ENCODE measurements at regions not wholly inside any gene's neighbourhood (a gene's known extent, or its start where the extent isn't known, plus 50 kb on each side); places are given as distances from the start of the nearest gene placed in this dataset.
"Not testable (repeated sequence)": the region's sequence is repeated elsewhere in the genome, so short reads cannot be mapped to it uniquely, and the experiment has no call there.

- H4K91ac ChIP-seq (ENCODE audit: insufficient read length, low read depth, low read length); H2BK12ac ChIP-seq (ENCODE audit: insufficient read length, low read depth, low read length); H3K56ac ChIP-seq (ENCODE audit: insufficient read length, low read depth, low read length); H3K4me2 ChIP-seq (ENCODE audit: insufficient read depth, insufficient read length, low read length); H4K8ac ChIP-seq (replicated peaks; ENCODE audit: insufficient read length, low read depth, low read length); DNase-seq; H3K4ac ChIP-seq (ENCODE audit: low read depth, low read length); H2BK20ac ChIP-seq (ENCODE audit: low read depth, low read length, poor library complexity, severe bottlenecking); H3K18ac ChIP-seq (ENCODE audit: insufficient read length, low read depth, low read length); H4K5ac ChIP-seq (ENCODE audit: insufficient read length, low read depth, low read length); H3K79me2 ChIP-seq (ENCODE audit: insufficient read depth, low read length); H2AFZ ChIP-seq (ENCODE audit: low read length); H3K4me1 Mint-ChIP-seq; H3K9me3 Mint-ChIP-seq; H3K14ac ChIP-seq (ENCODE audit: insufficient read depth, low read length); H3K23ac ChIP-seq (ENCODE audit: insufficient read length, low read depth, low read length); H2BK5ac ChIP-seq (ENCODE audit: insufficient read length, low read length); H3K4me1 ChIP-seq (ENCODE audit: insufficient read depth, low read length); H3K9ac ChIP-seq (ENCODE audit: extremely low read depth, insufficient read length, low read length); H3K36me3 Mint-ChIP-seq (ENCODE audit: insufficient read depth in 1 of 3, low read depth in 3 of 3); H3K27ac ChIP-seq (ENCODE audit: insufficient read length, low read depth, low read length); H3K27ac Mint-ChIP-seq; H3K79me1 ChIP-seq (ENCODE audit: insufficient read depth, low read depth, low read length, poor library complexity, severe bottlenecking); H2BK120ac ChIP-seq (ENCODE audit: low read depth, low read length, poor library complexity, severe bottlenecking); H3K27me3 ChIP-seq (ENCODE audit: insufficient read depth, low read length); H4K20me1 ChIP-seq (ENCODE audit: control insufficient read depth, insufficient read depth, insufficient read length); H3T11ph ChIP-seq (ENCODE audit: low read length); H3K27me3 Mint-ChIP-seq (ENCODE audit: low read depth); H3K4me3 Mint-ChIP-seq; H3K9me3 ChIP-seq (ENCODE audit: control insufficient read depth, low read depth, low read length); H2BK15ac ChIP-seq (ENCODE audit: low read depth, low read length); H2AK5ac ChIP-seq (ENCODE audit: insufficient read length, low read length); H3K23me2 ChIP-seq (ENCODE audit: insufficient read length, low read depth, low read length, poor library complexity, severe bottlenecking): not testable (repeated sequence)
- no CpG with 5 or more reads among the region's 6 CpGs for WGBS (ENCODE audit: extremely low coverage, insufficient read length, low lambda C conversion rate)
Measured at GRCh38 chr5:176113673-176114335, 124.4 kb upstream of the SIMC1 start.

GRCh38 chr5:176114825-176115224 is 123.4 kb upstream of the SIMC1 start:
- not testable (repeated sequence) for H3K14ac ChIP-seq (ENCODE audit: insufficient read depth, low read length); H3K79me1 ChIP-seq (ENCODE audit: insufficient read depth, low read depth, low read length, poor library complexity, severe bottlenecking); H3K4ac ChIP-seq (ENCODE audit: low read depth, low read length); H4K5ac ChIP-seq (ENCODE audit: insufficient read length, low read depth, low read length); H3K27ac ChIP-seq (ENCODE audit: insufficient read length, low read depth, low read length); H2BK5ac ChIP-seq (ENCODE audit: insufficient read length, low read length); H3K4me1 Mint-ChIP-seq; H3K4me3 Mint-ChIP-seq; H3K27ac Mint-ChIP-seq; H4K91ac ChIP-seq (ENCODE audit: insufficient read length, low read depth, low read length); H3K27me3 Mint-ChIP-seq (ENCODE audit: low read depth); H2BK15ac ChIP-seq (ENCODE audit: low read depth, low read length); H3K9me3 Mint-ChIP-seq; DNase-seq; H3T11ph ChIP-seq (ENCODE audit: low read length); H2BK12ac ChIP-seq (ENCODE audit: insufficient read length, low read depth, low read length); H3K23ac ChIP-seq (ENCODE audit: insufficient read length, low read depth, low read length); H3K18ac ChIP-seq (ENCODE audit: insufficient read length, low read depth, low read length); H3K9me3 ChIP-seq (ENCODE audit: control insufficient read depth, low read depth, low read length); H3K23me2 ChIP-seq (ENCODE audit: insufficient read length, low read depth, low read length, poor library complexity, severe bottlenecking); H2AK5ac ChIP-seq (ENCODE audit: insufficient read length, low read length); H4K20me1 ChIP-seq (ENCODE audit: control insufficient read depth, insufficient read depth, insufficient read length); H3K27me3 ChIP-seq (ENCODE audit: insufficient read depth, low read length); H3K36me3 Mint-ChIP-seq (ENCODE audit: insufficient read depth in 1 of 3, low read depth in 3 of 3); H2BK20ac ChIP-seq (ENCODE audit: low read depth, low read length, poor library complexity, severe bottlenecking); H4K8ac ChIP-seq (replicated peaks; ENCODE audit: insufficient read length, low read depth, low read length); H2BK120ac ChIP-seq (ENCODE audit: low read depth, low read length, poor library complexity, severe bottlenecking); H3K79me2 ChIP-seq (ENCODE audit: insufficient read depth, low read length); H3K4me2 ChIP-seq (ENCODE audit: insufficient read depth, insufficient read length, low read length); H3K56ac ChIP-seq (ENCODE audit: insufficient read length, low read depth, low read length); H2AFZ ChIP-seq (ENCODE audit: low read length); H3K4me1 ChIP-seq (ENCODE audit: insufficient read depth, low read length); H3K9ac ChIP-seq (ENCODE audit: extremely low read depth, insufficient read length, low read length)
- WGBS (ENCODE audit: extremely low coverage, insufficient read length, low lambda C conversion rate): no CpG with 5 or more reads among the region's 7 CpGs

Data from H9 (cell line).